Left ventricle myocardium inferior (tissue), 1 donor: ENCODE measurements at regions not wholly inside any gene's neighbourhood (a gene's known extent, or its start where the extent isn't known, plus 50 kb on each side); places are given as distances from the start of the nearest gene placed in this dataset.

Experiments used
- DNase-seq: peaks from one replicate; pipeline ENCODE4 v3.0.0-alpha.2; 2020
- H3K27ac ChIP-seq: fragments of 200-600 bp; replicated peaks from 2 replicates; pipeline ENCODE4 v1.8.0; 2021
- H3K27me3 ChIP-seq: fragments of 200-600 bp; 2 replicates; pipeline ENCODE4 v1.8.0; 2021; ENCODE audit warnings: low read depth
- H3K36me3 ChIP-seq: fragments of 200-600 bp; 2 replicates; pipeline ENCODE4 v1.8.0; 2021
- H3K4me1 ChIP-seq: fragments of 200-600 bp; 2 replicates; pipeline ENCODE4 v1.8.0; 2021
- H3K4me3 ChIP-seq: fragments of 200-600 bp; 2 replicates; pipeline ENCODE4 v1.8.0; 2021; ENCODE audit warnings: mild to moderate bottlenecking, moderate library complexity
- H3K9me3 ChIP-seq: fragments of 200-600 bp; replicated peaks from 2 replicates; pipeline ENCODE4 v1.8.0; 2021
- CTCF ChIP-seq: fragments of 200-600 bp; IDR thresholded peaks from 2 replicates; pipeline ENCODE4 v1.8.0; 2021; ENCODE audit warnings: antibody characterized with exemption, mild to moderate bottlenecking, borderline replicate concordance
- intact Hi-C: fragments of 100-400 bp; cut with micrococcal nuclease; formaldehyde crosslinking; loops from one replicate; pipeline ENCODE4 v1.11.0; 2022
- donor health status: DM: no; HTN: yes; CAD: no; lungs with severe emphysema.

DNA sequence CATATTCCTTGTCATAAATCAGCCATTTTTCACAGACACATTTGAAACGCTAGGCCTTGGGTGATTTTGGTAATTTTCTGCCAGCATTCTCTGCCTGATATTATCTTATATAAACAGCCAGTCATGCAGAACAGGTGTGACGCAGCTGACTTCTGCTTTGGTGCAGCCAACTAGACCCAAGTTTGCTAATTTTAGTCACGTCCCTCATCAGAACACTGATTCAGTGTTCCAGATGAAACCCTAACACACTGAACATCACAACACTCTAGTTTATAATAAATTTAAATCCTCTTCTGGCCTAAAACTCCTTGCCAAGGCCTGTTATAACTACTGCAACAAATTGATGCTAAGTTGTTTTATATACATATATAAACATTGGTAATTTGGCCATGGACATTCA lies 386.1 kb downstream of the SEC23A start:
- no peaks in the 10 kb centered on the region for H3K9me3 ChIP-seq
- H3K4me3 ChIP-seq: no peak overlapping the region
- intact Hi-C loops: no loop called here
- no peak for DNase-seq
- no peaks in the 10 kb centered on the region for H3K27me3 ChIP-seq
- no peaks in the 10 kb centered on the region for H3K4me1 ChIP-seq
- TF ChIP-seq CTCF: no peak
- no peaks in the 10 kb centered on the region for H3K36me3 ChIP-seq
- H3K27ac ChIP-seq: no peak overlapping the region

GRCh38 chr14:38710881-38711280 lies 392.2 kb downstream of the SEC23A start:
- Histone ChIP-seq H3K36me3 (no peaks in the 10 kb centered on the region), H3K4me1 (no peaks in the 10 kb centered on the region), H3K27ac (no peak overlapping the region), H3K27me3 (no peaks in the 10 kb centered on the region), H3K4me3 (no peak overlapping the region), H3K9me3 (no peaks in the 10 kb centered on the region)
- TF ChIP-seq CTCF: no peak
- no peak for DNase-seq
- intact Hi-C loops: no loop called here

GRCh38 chr14:38710196-38710595 lies 392.8 kb downstream of the SEC23A start:
- no peak for TF ChIP-seq CTCF
- no peaks in the 10 kb centered on the region for H3K36me3 ChIP-seq
- H3K4me1 ChIP-seq: no peaks in the 10 kb centered on the region
- H3K27ac ChIP-seq: no peak overlapping the region
- intact Hi-C loops: no loop called here
- H3K4me3 ChIP-seq: no peak overlapping the region
- no peak for DNase-seq
- no peaks in the 10 kb centered on the region for H3K9me3 ChIP-seq
- no peaks in the 10 kb centered on the region for H3K27me3 ChIP-seq

DNA sequence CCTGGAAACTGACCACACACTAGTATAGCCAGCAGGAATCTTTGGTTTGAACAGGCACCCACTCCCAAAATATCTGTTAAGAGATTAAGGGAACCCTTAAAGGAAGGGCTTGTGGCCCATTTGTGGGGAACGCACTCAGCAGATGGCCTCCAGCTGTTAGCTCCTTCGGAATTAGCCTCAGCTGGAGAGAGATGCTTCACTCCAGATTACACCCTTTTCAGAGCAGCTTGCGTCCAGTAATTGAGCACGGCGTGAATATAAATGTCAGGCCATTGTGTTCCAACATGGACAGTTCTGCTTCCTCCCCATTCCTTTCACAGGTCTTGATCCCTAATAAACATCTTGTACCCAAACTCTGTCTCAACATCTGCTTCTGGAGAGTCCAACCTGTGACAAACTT lies 397.8 kb downstream of the SEC23A start:
- Histone ChIP-seq H3K4me1 (no peaks in the 10 kb centered on the region), H3K27me3 (no peaks in the 10 kb centered on the region), H3K36me3 (no peaks in the 10 kb centered on the region), H3K9me3 (peaks cover 7% of the 10 kb centered on the region), H3K27ac (no peak overlapping the region), H3K4me3 (no peak overlapping the region)
- DNase-seq: no peak
- intact Hi-C loops: no loop called here
- no peak for TF ChIP-seq CTCF

DNA sequence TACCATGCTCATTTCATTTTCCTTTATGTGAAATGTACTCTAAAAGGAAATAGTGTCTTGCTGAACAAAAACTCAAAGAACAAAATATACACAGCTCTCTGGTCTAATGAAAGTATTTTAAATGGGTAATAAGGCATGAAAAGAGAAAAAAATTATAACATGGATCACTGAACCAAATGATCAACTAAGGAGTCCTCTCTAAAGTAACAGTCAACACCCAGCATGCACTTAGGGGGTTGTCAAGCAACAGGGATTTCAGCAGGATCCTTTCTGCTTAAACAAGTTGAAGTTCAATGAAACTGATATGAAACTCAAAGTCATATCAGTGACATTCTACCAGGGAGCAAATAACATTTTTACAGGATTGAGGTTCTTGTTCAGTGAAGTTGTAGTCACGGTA lies 398.8 kb downstream of the SEC23A start:
- Histone ChIP-seq H3K27me3 (no peaks in the 10 kb centered on the region), H3K9me3 (peaks cover 10% of the 10 kb centered on the region), H3K36me3 (no peaks in the 10 kb centered on the region), H3K4me1 (no peaks in the 10 kb centered on the region), H3K4me3 (no peak overlapping the region), H3K27ac (no peak overlapping the region)
- TF ChIP-seq CTCF: no peak
- DNase-seq: no peak
- intact Hi-C loops: no loop called here

DNA sequence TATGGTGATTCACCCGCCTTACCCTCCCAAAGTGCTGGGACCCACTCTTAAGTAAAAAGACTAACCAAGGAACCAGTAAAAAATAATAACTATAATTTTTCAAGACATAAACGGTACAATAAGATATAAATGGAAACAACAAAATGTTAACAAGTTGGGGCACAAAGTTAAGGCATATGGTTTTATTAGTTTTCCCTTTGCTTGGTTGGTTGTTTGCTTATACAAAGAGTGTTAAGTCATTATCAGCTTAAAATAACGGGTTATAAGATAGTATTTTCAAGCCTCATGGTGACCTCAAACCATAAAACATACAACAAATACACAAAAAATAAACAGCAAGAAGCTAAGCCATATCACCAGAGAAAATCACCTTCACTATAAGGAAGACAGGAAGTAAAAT lies 406.1 kb downstream of the SEC23A start:
- H3K4me3 ChIP-seq: no peak overlapping the region
- no peak for TF ChIP-seq CTCF
- intact Hi-C loops: no loop called here
- no peaks in the 10 kb centered on the region for H3K4me1 ChIP-seq
- H3K27me3 ChIP-seq: no peaks in the 10 kb centered on the region
- H3K9me3 ChIP-seq: peaks cover 41% of the 10 kb centered on the region
- no peaks in the 10 kb centered on the region for H3K36me3 ChIP-seq
- DNase-seq: no peak
- H3K27ac ChIP-seq: no peak overlapping the region
